Large intestine (tissue), 3 donors: ENCODE measurements at regions not wholly inside any gene's neighbourhood (a gene's known extent, or its start where the extent isn't known, plus 50 kb on each side); places are given as distances from the start of the nearest gene placed in this dataset.
A peak's percentile ranks its signal among the peaks of the same experiment; 100 is the strongest.

Experiments used
- DNase-seq, 2 donors: peaks; one replicate each; pipeline versions ENCODE4 v3.0.0 to v3.0.0-alpha.2; 2013
- H3K27ac ChIP-seq: one replicate; pipeline ENCODE4 v1.5.1; 2013; ENCODE audit warnings: low read length
- H3K27me3 ChIP-seq: 2 replicates; pipeline ENCODE4 v1.6.1; 2013; ENCODE audit warnings: low read length; ENCODE audit not compliant: control insufficient read depth, insufficient read depth
- H3K36me3 ChIP-seq: 2 replicates; pipeline ENCODE4 v1.6.1; 2013; ENCODE audit warnings: low read length; ENCODE audit not compliant: control insufficient read depth, insufficient read depth
- H3K4me1 ChIP-seq: one replicate; pipeline ENCODE4 v1.6.1; 2013; ENCODE audit warnings: low read length; ENCODE audit not compliant: control insufficient read depth, insufficient read depth
- H3K4me3 ChIP-seq: one replicate; pipeline ENCODE4 v1.5.1; 2013; ENCODE audit warnings: low read length
- H3K9me3 ChIP-seq: one replicate; pipeline ENCODE4 v1.6.1; 2013; ENCODE audit warnings: mild to moderate bottlenecking, low read depth, low read length, moderate library complexity; ENCODE audit not compliant: control insufficient read depth
- WGBS: methylation state at CpG from one replicate; pipeline ENCODE4 v1.1.5; 2013; ENCODE audit warnings: low lambda C conversion rate; ENCODE audit not compliant: insufficient coverage; 5-methylcytosine and 5-hydroxymethylcytosine counted together

DNA sequence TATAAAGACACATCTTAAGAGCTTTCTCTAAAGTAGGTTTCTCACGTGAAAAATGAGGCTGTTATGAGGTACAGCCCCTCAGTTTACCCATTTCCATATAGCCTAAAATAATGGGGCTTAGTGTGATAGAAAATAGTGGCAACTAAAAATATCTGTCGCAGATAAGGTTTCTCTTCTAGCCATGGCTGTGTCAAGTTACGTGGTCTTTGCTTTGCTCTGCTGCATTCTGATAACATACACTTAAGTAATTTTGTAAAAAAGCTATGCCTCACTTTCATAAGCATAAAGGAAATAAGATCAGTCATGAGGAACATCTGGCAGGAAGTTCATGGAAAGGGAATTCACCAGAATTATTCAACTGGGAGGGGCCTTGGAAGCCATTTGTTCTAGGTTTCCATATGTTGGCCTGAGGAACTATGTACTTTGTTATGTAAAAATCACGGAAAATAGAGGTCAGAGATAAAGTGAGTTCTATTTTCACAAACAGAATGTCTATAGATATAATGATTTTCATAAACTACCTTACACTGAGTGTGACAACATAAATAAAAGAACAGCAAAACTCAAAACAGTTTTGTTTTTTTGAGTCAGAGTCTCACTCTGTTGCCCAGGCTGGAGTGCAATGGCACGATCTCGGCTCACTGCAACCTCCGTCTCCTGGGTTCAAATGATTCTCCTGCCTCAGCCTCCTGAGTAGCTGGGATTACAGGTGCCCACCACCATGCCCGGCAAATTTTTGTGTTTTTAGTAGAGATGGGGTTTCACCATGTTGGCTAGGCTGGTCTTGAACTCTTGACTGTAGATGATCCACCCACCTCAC, 195.6 kb upstream of the KRR1 start:
- peak overlapping the region; percentile 26 for H3K27ac ChIP-seq
- DNase-seq = no peak
- no peaks in the 10 kb centered on the region for H3K36me3 ChIP-seq

DNA sequence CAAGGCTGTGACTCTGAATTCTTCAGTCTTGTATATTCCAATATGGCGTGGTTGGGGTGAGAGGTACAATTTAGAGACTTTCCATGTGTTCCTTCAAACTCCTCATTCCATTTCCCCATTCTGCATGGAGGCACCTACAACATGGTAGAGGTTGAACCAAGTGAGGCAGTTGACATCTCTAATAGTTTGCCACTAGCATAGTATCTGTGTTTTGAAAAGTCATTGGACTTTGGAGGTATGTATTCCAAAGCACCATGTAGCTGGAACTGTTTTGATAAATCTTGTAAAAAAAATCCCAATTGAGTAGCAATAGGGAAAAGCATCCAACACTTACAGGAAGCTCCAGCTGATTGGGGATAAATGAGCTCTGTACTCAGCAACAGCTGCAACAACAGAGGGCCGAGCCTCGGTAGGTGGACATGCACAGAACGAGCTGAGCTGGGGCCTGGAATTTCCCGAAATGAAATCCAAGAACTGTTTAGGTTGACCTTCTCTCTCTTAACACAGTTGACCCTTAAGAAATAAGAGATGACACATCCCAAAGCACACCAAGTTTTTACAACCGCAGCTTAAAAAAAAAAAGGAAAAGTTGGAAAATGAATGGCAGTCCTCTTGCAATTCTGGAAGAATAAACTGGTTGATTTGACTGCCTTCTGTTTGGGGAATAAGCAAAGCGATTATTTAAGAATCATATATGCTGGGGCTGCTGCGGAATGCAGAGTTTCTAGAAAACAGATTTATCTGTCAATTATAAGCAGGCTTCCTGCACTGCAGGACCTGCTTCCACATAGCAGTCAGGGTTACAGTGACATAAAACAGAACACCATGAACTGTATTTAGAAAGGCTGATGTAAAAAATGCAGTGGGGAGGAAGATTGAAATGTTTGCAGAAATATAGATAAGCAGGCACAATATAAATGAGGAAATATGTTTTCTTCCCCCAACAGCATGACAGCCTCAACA, 194.6 kb upstream of the KRR1 start:
- Histone ChIP-seq H3K4me1 (peaks cover 3% of the 10 kb centered on the region), H3K4me3 (no peak overlapping the region), H3K27ac (peak overlapping the region; percentile 26), H3K36me3 (no peaks in the 10 kb centered on the region), H3K9me3 (no peaks in the 10 kb centered on the region), H3K27me3 (no peaks in the 10 kb centered on the region)
- WGBS = no CpG with 5 or more reads among the region's 8 CpGs
- peak; percentile 41 for DNase-seq

More for the DNA sequence above, 195.6 kb upstream of the KRR1 start:
- no peaks in the 10 kb centered on the region for H3K27me3 ChIP-seq
- no peak overlapping the region for H3K4me3 ChIP-seq
- H3K4me1 ChIP-seq = peaks cover 3% of the 10 kb centered on the region
- no CpG with 5 or more reads among the region's 8 CpGs for WGBS
- H3K9me3 ChIP-seq = no peaks in the 10 kb centered on the region

DNA sequence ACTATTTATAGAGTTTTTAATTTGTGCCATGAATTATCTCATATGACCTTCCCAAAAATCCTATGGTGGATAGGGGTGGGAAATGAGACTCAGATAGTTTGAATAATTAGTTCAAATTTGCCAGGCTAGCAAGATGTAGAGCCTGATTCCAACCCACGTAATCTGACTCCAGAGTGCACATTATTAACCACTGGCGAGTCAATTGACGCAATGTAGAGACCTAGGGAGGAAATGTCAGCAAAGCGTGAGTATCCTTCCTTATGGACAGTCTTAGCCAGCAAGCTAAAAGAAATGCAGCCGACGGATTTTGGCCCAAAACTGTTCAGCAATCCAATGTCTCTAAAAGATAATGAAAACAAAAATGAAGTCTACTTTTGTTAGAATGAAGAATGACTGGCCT, 193.3 kb upstream of the KRR1 start:
- no peaks in the 10 kb centered on the region for H3K36me3 ChIP-seq
- 100% methylated on average over 5 of the region's 6 CpGs for WGBS
- H3K27ac ChIP-seq = no peak overlapping the region
- H3K4me3 ChIP-seq = no peak overlapping the region
- peaks cover 3% of the 10 kb centered on the region for H3K4me1 ChIP-seq
- no peaks in the 10 kb centered on the region for H3K27me3 ChIP-seq
- no peaks in the 10 kb centered on the region for H3K9me3 ChIP-seq
- DNase-seq = no peak

DNA sequence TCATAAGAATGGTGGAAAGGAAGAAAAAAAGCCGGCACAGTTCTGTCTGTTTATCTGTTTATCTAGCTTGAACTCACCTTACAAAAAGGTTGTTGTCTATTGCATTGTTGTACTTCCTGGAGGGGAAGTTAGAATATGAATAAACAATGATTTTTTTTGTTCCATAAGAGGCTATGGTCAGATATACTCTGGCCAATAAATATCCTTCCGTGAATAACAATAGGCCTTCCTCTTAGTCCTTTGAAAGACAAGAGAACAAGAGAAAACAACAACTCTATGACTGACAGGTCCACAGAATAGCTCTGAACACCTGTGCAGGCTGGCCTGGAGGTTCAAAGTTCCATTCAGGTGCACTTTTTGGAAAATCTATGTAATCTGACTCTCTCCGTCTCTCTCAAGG, 192.8 kb upstream of the KRR1 start:
- Histone ChIP-seq H3K4me3 (no peak overlapping the region), H3K36me3 (no peaks in the 10 kb centered on the region), H3K27me3 (no peaks in the 10 kb centered on the region), H3K4me1 (peaks cover 3% of the 10 kb centered on the region), H3K9me3 (no peaks in the 10 kb centered on the region), H3K27ac (no peak overlapping the region)
- no CpG with 5 or more reads among the region's 3 CpGs for WGBS
- no peak for DNase-seq

DNA sequence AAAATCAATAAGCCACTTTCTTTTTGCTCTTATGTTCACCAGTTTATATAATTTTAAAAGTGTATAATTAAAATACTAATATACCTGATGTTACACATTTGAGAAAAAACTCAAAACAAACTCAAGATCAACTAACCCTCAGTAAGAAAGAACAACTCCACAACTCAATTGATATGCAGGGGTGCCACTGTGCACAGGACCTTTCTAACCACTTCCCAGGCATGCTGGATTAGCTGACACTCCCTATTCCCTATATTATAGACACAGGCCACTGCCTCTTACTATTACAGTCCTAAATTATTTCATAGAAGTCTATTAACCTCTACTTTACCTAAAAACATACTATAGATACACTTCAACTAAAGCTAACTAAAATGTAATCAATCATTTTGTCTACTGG, 191.7 kb upstream of the KRR1 start:
- Histone ChIP-seq H3K4me3 (no peak overlapping the region), H3K27me3 (no peaks in the 10 kb centered on the region), H3K36me3 (no peaks in the 10 kb centered on the region), H3K9me3 (no peaks in the 10 kb centered on the region), H3K27ac (no peak overlapping the region), H3K4me1 (peaks cover 3% of the 10 kb centered on the region)
- no peak for DNase-seq

DNA sequence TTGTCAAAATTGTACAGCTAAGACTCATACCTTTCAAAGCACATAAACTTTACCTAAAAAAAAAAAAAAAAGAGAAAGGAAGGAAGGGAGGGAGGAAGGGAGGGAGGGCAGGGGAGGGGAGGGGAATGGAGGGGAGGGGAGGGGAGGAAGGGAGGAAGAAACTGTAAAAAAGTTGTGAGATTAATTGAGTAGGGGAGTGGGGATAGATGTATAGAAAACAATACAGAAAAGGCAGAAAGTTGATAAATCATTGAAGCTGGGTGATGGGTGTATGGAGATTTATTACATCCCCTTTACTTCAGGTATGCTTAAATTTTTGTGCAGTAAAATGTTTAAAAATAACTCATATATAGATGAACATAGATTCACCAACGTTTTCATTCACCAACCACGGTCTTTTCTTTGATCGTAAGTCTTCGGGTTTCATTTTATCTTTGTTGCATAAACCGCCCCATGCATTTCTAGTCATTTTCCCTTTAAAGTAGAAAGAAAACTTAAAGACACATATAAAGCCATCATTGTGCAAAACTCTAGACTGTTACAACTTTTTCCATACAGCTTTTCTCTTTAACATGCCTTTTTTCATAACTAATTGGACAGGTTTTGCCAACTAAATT, 191.2 kb upstream of the KRR1 start:
- Histone ChIP-seq H3K27me3 (no peaks in the 10 kb centered on the region), H3K4me1 (peaks cover 3% of the 10 kb centered on the region), H3K36me3 (no peaks in the 10 kb centered on the region), H3K27ac (no peak overlapping the region), H3K4me3 (no peak overlapping the region), H3K9me3 (no peaks in the 10 kb centered on the region)
- 50% methylated on average over 3 of the region's 5 CpGs for WGBS
- no peak for DNase-seq

DNA sequence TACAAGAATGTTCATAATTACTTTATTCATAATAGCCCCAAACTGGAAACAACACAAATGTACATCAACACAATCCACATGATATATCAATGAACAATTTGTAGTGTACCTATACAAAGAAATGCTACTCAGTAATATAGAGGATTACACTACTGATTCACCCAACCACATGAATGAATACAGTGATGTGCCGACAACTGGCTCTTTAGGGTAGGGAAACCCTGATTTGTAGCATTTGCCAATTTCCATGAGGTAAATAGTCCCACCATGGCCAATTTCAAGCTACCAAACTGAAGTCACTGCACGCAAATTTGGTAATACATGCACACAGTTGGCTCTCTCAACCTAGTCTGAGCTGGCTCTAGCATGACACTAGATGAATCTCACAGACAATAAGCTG, 190.4 kb upstream of the KRR1 start:
- peaks cover 3% of the 10 kb centered on the region for H3K4me1 ChIP-seq
- H3K27ac ChIP-seq = no peak overlapping the region
- H3K27me3 ChIP-seq = no peaks in the 10 kb centered on the region
- no peaks in the 10 kb centered on the region for H3K36me3 ChIP-seq
- H3K4me3 ChIP-seq = no peak overlapping the region
- WGBS = no CpG with 5 or more reads among the region's 2 CpGs
- DNase-seq = no peak
- no peaks in the 10 kb centered on the region for H3K9me3 ChIP-seq

DNA sequence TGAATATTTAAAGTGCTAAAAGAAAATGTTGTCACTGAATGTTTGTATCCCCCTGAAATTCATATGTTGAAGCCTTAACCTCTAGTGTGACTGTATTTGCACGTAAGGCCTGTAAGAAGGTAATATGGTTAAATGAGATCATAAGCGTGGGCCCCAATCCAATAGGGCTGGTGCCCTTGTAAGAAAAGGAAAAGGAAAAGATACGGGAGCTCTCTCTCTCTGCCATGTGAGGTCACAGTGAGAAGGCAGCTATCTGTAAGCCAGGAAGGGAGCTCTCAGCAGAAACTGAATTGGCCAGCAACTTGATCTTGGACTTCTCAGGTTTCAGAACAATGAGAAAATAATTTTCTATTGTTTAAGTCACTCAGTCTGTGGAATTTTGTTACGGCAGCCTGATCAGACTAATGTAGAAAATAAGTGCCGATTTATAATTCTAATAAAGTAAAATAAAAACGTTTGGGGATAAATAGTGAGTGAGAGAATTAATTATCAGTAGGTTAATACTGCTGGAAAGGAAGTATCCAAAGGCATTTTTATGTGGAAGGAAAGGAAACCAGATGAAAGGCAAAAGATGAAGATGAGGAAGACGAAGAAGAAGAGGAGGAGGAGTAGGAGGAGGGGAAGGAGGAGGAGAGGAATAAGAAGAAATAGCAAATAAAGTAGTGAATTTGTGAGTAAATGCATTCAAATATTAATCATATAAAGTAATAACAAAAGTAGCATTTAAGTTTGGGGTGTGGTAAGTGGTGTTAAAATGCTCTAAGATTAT, 188.5 kb upstream of the KRR1 start:
- no peak for DNase-seq
- H3K36me3 ChIP-seq = no peaks in the 10 kb centered on the region
- H3K9me3 ChIP-seq = no peaks in the 10 kb centered on the region
- 86% methylated on average over 6 of the region's 7 CpGs for WGBS
- H3K27me3 ChIP-seq = no peaks in the 10 kb centered on the region
- no peak overlapping the region for H3K27ac ChIP-seq
- no peak overlapping the region for H3K4me3 ChIP-seq
- H3K4me1 ChIP-seq = no peaks in the 10 kb centered on the region

DNA sequence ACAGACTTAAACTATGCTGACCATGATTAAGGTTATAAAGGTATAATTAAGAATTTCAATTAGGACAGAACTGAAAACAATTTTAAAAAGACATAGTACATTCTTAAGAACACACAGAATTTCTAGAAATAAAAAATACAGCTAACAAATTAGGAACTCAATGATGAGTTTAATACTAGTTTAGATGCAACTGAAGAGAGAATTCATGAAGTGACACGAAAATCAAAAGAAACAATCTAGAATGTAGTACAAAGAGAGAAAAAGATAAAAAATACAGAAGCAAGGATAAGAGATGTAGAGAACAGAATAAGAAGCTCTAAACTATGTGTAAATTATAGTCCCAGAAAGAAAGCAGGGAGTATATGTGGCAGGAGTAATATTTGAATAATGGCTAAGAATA, 187.8 kb upstream of the KRR1 start:
- H3K36me3 ChIP-seq = no peaks in the 10 kb centered on the region
- H3K9me3 ChIP-seq = no peaks in the 10 kb centered on the region
- 100% methylated on average over 1 of the region's 1 CpG for WGBS

DNA sequence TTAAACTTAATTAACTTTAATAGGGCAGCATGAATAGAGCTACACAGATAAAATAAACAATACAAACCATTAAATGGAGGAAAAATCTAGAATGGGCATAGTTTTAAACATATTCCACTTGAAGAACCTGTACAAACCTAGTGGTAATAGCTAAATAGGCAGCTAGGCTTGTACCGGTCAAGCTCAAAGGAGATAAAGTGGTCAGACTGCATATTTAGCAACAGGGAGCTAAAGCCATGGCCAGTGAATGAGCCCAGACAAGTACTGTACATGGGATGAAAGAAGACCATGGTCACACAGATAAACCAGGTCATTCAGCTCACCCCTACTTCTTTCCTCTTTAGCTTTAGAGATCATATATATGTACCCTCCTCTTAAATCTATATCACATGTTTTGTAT, 186.6 kb upstream of the KRR1 start:
- DNase-seq = no peak
- H3K27ac ChIP-seq = no peak overlapping the region
- no CpG with 5 or more reads among the region's 1 CpG for WGBS

More for the DNA sequence above, 187.8 kb upstream of the KRR1 start:
- Histone ChIP-seq H3K27me3 (no peaks in the 10 kb centered on the region), H3K4me1 (no peaks in the 10 kb centered on the region), H3K27ac (no peak overlapping the region), H3K4me3 (no peak overlapping the region)
- no peak for DNase-seq

More for the DNA sequence above, 186.6 kb upstream of the KRR1 start:
- Histone ChIP-seq H3K4me1 (no peaks in the 10 kb centered on the region), H3K9me3 (no peaks in the 10 kb centered on the region), H3K27me3 (no peaks in the 10 kb centered on the region), H3K36me3 (no peaks in the 10 kb centered on the region), H3K4me3 (no peak overlapping the region)
